ENCODE measurements at regions not wholly inside any gene's neighbourhood (a gene's known extent, or its start where the extent isn't known, plus 50 kb on each side); places are given as distances from the start of the nearest gene placed in this dataset.
"Not testable (repeated sequence)": the region's sequence is repeated elsewhere in the genome, so short reads cannot be mapped to it uniquely, and the experiment has no call there.

DNA sequence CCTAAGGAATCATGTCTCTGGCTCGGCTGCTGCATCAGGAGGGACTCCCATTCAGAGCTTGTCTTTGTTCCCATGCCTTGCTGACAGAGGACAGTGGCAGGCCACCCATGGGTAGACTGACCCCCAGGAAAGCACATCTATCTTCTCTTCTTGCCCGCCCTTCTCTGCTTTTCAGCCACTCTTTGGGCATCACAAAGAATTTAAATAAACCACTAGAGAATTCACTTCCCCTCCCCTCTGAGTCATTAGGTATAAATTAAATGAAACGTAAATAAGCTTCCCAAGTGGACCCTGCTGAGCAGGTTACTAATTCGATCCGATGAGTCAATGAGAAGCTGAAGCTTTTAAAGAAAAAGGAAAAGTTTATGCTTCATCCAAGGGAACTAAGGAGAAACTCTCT lies 97.0 kb downstream of the DRD1 start:
- no peak for DNase-seq (ENCODE audit: low read depth)

DNA sequence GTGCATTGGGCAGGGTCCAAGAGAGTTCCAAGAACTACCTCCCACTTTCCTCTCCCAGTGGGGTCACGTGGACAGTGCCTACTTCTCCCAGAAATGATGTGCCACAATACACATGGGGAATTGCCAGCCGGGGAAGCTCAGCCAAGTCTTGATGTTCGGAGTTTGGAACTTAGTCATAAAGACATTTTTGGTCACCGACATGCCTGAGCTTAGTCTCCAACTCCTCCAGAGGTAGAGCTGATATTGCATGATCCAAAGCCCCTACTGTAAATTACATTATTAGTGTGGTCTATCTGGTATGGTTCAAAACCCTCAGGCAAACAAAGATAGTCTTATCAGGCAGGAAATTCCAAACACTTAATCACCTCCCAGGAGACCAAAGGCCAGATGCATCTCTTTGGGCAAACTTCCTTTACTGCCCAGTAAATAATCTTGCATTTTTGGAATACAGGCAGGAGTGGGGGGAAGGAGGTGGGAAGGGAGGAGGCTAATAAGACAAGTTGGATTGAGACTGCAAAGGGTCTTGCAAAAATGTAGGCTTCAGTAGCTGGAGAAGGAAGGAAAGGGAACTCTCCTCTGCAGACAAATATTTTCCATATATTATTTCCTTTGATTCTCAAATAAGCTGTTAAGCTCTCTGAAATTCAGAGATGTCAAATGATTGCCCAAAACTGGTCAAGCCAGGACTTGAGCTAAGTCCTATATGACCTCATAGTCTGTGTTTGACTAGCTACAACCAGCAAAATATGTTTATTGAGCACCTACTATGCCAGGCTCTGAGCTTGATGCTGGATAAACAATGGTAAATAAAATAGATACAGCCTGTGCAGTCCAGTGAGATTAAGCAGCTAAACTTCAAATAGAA lies 99.4 kb downstream of the DRD1 start:
- no peak for DNase-seq (ENCODE audit: low read depth)

GRCh38 chr5:175343308-175343707 lies 100.7 kb downstream of the DRD1 start:
- no peak for DNase-seq (ENCODE audit: low read depth)

DNA sequence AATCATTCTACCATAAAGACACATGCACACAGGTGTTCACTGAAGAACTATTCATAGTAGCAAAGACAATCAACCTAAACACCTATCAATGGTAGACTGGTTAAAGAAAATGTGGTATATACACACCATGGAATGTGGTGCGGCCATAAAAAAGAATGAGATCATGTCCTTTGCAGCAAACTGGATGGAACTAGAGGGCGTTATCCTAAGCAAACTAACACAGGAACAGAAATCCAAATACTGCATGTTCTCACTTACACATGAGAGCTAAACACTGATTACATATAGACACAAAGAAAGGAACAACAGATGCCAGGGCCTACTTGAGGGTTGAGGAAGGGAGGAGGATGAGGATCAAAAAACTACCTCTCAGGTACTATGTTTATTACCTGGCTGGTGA lies 103.8 kb downstream of the DRD1 start:
- no peak for DNase-seq (ENCODE audit: low read depth)

GRCh38 chr5:175337680-175338079 lies 106.3 kb downstream of the DRD1 start:
- DNase-seq (ENCODE audit: low read depth), result no peak

- no peak for DNase-seq (ENCODE audit: low read depth)
Observed at GRCh38 chr5:175336781-175337180, 107.2 kb downstream of the DRD1 start.

- no peak for DNase-seq (ENCODE audit: low read depth)
Observed at GRCh38 chr5:175335691-175336090, 108.3 kb downstream of the DRD1 start.

DNA sequence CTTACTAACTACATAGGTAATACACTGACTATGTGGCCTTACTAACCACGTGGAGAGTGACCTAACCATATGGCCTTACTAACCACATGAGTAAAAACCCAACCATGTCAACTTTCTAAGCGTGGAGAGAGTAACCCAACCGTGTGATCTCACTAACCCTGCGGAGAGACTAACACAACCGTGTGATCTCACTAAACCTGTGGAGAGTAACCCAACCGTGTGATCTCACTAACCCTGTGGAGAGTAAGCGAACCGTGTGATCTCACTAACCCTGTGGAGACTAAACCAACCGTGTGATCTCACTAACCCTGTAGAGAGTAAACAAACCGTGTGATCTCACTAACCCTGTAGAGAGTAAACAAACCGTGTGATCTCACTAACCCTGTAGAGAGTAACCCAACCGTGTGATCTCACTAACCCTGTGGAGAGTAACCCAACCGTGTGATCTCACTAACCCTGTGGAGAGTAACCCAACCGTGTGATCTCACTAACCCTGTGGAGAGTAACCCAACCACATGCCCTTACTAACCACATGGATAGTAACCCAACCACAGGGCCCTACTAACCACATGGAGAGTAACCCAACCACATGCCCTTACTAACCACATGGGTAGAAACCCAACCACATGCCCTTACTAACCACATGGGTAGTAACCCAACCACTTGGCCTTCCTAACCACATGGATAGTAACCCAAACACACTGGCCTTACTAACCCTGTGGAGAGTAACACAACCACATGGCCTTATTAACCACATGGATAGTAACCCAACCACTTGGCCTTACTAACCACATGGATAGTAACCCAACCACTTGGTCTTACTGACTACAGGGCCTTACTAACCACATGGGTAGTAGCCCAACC lies 112.6 kb downstream of the DRD1 start:
- not testable (repeated sequence) for DNase-seq (ENCODE audit: low read depth)

- no peak for DNase-seq (ENCODE audit: low read depth)
Observed at GRCh38 chr5:175329976-175330375, 114.0 kb downstream of the DRD1 start.

GRCh38 chr5:175328687-175329086 lies 115.3 kb downstream of the DRD1 start:
- no peak for DNase-seq (ENCODE audit: low read depth)

- no peak for DNase-seq (ENCODE audit: low read depth)
Observed at GRCh38 chr5:175328176-175328575, 115.8 kb downstream of the DRD1 start.

- no peak for DNase-seq (ENCODE audit: low read depth)
Observed at GRCh38 chr5:175325681-175326080, 118.3 kb downstream of the DRD1 start.

GRCh38 chr5:175321927-175322532 lies 122.0 kb downstream of the DRD1 start:
- no peak for DNase-seq (ENCODE audit: low read depth)

GRCh38 chr5:175319199-175319598 lies 124.8 kb downstream of the DRD1 start:
- no peak for DNase-seq (ENCODE audit: low read depth)

DNA sequence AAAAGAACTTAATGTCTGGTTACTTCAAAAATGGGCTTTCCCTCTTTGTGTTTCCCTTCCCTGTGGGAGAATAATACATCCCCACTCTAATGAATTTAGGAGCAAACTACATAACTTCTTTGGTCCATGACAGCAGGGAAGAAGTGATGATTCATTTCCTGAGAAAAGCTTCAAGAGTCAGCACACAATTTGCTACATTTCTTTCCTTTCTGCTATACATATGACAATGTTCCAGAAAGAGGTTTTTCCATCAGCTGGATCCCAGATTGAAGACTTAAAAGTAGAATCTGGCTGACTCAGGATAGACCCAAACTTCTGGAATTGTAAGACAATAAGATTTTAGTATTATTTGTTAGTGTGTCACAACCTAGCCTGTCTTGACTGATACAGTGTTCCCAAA lies 126.1 kb downstream of the DRD1 start:
- DNase-seq (ENCODE audit: low read depth), result no peak

DNA sequence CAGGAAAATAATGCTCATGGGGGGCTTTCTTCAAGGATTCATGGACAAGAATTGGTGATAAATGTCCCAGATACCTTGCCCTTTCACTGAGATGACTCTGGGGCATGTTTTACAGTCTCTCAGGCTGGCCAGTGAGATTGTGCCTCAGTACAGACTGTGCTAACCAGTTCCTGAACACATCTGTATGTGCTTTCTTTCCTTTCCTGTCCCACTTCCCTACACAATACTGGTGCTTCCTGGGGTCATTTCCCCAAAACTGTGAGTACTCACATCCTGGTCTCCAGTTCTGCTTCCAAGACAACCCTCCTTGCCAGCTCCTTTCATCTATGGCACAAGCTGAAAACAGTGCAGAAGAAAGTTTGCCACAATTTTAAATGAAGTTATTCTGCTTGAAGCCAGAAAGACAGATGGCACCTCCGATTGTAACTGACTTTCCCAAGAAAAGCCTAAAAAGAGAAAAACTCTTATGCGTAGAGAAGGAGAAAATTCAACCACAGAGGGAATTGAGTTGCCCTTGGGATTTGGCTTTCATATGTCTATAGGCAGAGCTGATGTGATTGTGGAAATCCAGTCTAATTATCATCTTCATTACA lies 134.7 kb downstream of the DRD1 start:
- DNase-seq (ENCODE audit: low read depth), result no peak

DNA sequence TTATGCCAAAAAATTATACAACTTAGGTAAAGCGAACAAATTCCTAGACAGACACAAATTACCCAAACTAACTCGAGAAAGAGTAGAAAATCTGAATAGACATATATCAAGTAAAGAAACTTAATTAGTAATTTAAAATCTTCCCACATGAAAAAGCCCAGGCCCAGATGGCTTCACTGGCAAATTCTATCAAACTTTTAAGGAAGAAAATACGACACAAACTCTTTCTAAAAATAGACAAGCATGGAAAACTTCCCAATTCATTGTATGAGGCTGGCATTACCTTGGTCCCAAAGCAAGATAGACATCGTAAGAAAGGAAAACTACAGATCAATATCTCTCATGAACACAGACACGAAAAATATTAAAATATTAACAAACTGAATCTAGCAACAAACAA lies 135.3 kb downstream of the DRD1 start:
- no peak for DNase-seq (ENCODE audit: low read depth)

GRCh38 chr5:175306381-175306780 lies 137.6 kb downstream of the DRD1 start:
- DNase-seq (ENCODE audit: low read depth), result no peak

DNA sequence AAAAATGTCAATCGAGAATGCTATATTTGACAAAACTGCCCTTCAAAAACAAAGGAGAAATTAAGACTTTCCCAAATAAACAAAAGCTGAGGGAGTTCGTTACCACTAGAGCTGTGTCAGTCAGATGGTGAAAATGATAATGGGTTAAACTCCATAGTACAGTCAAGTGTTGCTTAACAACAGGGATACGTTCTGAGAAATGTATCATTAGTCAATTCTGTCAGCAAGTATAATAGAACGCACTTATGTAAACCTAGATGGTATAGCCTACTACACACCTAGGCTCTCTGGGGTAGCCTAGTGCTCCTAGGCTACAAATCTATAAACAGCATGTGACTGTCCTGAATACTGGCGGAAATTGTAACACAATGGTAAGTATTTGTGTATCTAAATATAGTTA lies 138.7 kb downstream of the DRD1 start:
- DNase-seq (ENCODE audit: low read depth), result no peak

DNA sequence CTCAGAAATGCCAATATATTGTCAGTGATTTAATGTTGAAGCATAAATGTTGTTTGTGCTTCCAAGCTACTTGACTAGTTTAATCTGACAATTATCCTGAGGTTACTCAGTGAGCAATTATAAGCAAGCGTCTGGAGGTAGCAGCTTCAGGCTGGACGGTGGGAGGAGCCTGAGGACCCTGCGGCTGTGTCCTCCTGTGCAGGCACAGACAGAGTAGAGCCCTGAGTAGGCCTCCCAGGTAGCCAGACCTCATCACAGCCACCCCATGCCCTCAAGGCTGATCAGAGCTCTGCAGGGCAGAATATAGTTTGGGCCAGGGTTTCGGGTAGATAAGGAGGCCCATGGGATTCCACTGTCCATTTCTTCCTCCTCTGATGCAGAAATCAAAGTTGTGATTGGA lies 153.6 kb downstream of the DRD1 start:
- DNase-seq (ENCODE audit: low read depth), result no peak

DNA sequence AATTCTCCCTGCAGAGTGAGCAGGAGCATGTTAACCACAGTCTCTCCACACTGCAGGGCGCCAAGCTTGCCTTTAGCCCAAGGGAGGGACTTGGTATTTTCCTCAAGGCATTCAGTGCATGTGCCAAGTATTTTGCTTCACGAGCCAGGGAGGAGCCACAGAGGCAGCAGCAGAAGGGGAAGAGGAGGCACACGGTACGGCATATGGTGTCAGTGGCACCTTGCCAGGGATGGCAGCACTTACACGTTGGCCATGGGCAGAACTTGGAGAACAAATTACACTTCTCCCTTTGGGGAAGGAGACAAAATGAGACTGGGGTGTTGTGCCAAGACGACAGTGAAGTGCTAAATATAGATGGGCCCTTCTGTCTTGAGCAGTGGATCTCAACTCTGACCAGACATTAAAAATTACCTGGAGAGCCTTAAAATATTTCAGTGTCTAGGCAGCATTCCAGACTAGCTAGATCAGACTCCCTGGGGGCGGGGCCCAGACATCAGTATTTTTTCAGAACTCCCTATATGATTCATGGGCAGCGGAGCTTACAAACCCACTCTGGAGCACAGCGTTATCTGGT lies 155.8 kb downstream of the DRD1 start:
- no peak for DNase-seq (ENCODE audit: low read depth)

- no peak for DNase-seq (ENCODE audit: low read depth)
Observed at GRCh38 chr5:175286981-175287380, 157.0 kb downstream of the DRD1 start.
